A172 (cell line): ENCODE measurements at regions not wholly inside any gene's neighbourhood (a gene's known extent, or its start where the extent isn't known, plus 50 kb on each side); places are given as distances from the start of the nearest gene placed in this dataset.

Experiments used
- DNase-seq: peaks from one replicate; pipeline ENCODE4 v3.0.0-alpha.2; 2015; ENCODE audit warnings: low spot score

DNA sequence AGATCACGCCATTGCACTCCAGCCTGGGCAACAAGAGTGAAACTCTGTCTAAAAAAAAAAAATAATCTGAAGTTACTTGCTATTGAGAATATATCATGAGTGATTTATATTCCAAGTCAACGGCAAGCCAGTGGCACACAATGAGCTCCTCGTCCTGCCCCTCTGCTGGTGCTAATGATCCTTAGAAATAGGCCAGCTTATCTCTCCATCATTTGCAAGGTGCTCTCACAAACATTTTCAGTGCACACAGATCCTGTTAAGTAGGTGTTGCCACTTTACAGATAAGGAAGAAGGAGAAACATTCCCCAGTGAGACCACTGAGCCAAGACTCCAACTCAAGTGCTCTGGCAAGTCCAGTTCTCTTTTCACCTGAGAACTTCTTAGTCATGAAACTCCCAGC, 91.3 kb upstream of the GPR45 start:
- no peak for DNase-seq

DNA sequence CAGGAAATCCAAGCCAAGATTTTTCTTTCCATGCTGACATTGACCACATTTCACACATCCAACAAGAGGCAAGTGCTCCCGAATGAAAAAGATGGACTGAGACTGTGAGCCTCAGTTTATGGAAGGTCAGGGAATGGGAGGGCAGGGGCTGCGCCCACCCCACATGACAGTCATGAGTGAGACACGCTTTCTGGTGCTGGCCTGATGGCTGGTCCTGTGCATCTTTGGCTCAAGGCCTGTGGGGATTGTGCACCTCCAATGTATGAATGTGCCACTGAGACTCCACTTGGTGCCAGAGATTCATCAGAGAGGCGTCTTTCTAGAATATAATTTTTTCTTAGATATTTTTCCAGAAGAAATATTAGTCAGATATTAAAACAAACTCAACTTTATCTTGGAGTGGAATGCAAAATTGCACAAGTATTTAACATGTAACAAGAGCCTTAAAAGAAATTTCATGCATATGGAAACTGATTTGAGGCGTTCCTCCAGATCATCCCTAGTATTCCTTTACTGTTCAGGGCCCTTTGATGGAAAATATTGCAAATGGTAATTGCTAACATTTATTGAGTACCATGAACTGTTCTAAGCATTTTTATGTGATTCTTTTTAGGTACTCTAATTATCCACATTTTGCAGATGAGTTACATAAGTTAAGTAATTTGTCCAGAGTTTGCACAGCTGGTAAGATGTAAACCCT, 87.3 kb upstream of the GPR45 start:
- DNase-seq = no peak

DNA sequence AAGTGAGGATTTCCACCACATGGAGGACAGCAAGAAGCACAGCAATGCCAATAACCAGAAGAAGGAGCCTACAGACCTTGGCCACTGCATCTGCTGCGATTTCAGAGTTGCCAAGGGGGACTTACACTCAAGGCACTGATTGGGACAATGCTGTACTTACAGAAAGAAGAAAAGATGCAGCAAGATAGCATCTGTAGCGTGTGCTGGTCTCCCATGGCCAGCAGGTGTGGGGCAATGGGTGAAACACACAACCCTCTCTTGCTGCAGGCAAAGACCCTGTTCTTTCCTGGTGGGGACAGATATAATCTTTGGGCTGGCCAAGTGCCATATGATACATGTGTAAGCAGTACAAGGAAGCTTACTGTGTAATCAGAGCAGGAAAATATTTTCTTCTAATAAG, 85.4 kb upstream of the GPR45 start:
- DNase-seq = no peak

DNA sequence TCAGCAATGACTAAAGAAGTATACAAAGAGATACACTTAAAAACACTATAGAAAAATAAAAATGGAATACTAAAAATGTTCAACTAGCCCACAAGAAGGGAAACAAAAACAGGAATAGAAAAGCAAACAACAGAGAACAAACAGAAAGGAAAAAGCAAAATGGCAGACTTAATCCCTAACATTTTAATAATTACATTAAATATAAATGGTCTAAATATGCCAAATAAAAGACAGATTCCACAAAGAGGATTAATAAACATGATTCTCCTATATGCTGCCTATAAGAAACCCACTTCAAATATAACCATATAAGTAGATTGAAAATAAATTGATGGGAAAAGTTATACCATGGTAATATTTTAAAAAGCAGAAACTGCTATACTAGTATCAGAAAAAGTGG, 83.5 kb upstream of the GPR45 start:
- no peak for DNase-seq

DNA sequence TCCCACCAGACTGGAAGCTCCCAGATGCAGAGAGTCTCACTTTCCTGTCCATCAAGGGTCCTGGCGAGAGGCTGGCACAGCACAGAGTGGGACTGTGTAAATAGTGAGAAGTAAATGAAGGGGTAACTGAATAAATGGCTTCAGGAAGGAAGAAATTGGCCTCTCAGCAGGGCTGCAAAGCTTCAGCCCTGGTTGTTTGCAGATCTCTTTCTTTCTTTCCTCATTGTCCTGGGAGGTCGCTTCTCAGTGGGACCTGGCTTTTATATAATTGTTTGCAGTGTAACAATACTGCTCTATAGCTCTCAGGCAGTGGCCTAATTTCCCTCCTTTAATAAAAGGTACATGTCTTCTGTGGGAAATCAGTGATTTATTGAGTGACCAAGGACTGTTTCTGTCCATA, 74.9 kb upstream of the GPR45 start:
- no peak for DNase-seq

DNA sequence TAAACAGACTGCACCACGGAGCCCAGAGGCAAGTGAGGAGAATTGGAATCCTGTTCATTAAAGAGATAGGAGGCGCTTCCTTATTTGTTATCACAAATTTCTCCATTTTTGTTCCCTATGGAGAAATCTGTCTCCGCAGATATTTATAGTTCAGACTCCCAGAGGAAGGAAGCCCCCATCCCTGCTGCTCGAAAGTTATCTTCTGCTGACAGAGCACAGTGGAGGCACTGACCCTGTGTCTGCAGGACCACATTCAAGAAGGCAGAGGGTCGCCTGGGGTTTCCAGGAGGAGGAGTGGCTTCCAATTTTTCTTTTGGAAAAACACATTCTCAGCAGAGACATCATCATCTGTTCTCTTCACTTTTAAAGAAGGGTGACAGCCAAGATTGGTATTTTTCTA, 73.0 kb upstream of the GPR45 start:
- no peak for DNase-seq

DNA sequence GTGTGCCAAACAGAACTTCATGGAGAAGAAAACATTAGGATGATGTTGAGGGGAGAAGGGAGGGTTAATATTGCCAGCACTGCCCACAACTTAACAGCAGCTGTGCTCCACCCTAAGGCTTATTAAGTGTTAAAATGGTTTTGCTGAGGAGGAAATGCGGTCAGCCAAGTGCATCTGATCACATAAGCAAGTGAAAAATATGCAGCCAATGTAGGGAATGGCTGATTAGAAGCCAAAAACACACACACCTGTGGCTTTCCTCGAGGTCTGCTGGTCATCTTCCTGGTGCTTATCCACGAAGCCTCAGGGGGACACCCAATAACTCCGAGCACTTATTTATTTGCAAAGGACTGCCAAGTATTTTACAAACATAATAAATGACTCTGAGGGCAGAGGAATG, 66.3 kb upstream of the GPR45 start:
- DNase-seq = peak; percentile 78

DNA sequence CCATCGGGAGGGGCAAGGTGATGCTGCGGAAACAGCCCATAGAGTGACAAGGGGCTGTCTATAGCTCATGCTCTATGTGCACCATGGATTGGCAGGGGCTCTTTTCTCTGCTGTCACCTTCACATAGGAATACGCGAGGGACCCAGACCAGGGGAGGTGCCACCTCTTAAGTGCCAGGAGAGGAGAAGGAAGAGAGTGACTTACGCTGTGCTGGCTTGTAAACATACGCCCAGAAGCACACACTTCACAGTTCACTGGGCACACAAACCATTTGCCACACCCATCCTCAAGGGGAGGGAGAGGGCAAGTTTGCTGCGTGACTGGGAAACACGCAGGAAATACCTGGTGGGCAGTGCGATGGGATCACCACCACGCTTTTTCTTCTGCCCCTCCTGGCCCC, 65.1 kb upstream of the GPR45 start:
- no peak for DNase-seq

DNA sequence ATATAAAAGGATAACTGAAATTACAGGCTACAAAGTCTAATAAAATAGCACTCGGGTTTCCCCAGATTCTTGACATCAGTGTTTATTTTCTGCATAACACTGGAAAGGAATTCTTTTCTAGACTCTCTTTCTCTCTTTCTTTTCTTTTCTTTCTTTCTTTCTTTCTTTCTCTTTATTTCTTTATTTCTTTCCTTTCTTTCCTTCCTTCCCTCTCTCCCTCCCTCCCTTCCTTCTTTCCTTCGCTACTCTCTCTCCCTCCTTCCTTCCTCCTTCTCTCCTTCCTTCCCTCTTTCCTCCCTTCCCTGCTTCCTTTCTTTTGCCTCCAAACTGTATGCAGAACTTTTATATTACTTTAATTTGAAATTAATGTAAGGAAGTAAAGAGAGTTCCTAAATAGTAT, 64.5 kb upstream of the GPR45 start:
- DNase-seq = no peak

DNA sequence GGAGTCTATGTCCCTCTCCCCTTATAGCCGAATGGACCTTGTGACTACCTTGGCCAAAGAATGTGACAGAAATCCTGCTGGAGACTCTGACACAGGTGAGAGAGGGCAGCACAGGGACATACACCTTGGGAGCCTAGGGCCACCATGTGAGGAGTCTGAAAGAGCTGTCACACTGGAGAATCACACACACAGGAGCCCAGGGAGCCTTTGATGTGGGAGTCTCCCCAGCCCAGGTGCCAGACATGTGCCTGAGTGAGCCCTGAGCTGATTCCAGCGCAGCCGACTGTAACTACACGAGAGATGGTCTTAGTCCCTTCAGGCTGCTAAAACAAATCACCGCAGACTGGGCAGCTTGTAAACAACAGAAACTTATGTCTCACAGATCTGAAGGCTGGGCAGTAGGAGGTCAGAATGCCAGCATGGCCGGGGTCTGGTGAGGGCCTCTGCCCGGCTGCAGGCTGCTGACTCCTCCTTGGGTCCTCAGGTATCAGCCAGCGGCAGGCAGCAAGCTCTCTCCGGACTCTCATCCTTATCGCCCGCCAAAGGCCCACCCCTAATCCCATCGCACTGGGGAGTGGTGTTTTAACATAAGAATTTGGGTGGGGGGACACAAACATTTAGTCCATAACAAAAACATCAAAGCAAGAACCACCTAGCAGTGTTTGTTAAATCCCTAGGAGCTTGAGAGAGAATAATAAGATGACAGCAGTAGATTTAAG, 63.8 kb upstream of the GPR45 start:
- no peak for DNase-seq

DNA sequence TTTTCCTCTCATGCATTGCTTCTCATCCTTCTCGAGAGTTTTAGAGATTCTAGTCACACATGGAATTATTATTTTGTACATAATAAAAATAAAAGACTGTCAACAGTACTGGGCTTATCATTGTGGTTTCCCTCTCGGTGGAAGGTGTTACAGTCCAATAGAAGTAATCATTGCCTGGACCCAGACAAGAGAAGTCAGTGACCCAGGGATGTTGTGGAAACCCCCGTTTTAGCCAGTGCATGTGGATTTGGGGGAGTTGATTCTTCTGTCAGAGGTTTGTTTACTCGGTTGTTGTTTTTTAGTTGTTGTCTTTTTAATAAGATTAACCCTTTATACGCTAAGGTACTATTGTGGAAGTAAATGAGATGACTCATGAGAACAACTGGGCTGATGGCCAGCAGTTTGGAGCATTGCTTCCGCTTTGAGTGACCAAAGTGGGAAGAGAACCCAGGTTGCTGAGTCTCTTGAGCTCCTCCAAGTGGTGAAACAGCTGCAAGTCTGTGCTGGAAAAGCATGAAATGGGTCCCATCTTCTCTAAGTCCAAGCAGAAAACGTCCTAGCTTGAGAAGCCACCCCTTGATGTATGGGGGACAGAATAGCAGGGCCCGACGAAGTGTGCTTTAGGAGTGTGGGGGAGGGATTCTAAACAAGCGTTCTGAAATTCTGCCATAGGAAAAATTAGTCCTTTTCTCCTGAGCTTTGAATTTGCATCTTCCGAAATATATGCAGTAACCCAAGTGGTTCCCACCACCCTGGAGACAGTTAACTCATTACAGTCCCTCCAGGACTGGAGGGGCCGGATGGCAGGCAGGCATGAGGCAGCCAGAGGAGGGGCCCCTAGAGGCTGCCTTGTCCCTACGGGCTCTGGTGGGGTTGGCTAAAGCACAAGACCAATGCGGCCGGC, 61.8 kb upstream of the GPR45 start:
- peak; percentile 96 for DNase-seq

DNA sequence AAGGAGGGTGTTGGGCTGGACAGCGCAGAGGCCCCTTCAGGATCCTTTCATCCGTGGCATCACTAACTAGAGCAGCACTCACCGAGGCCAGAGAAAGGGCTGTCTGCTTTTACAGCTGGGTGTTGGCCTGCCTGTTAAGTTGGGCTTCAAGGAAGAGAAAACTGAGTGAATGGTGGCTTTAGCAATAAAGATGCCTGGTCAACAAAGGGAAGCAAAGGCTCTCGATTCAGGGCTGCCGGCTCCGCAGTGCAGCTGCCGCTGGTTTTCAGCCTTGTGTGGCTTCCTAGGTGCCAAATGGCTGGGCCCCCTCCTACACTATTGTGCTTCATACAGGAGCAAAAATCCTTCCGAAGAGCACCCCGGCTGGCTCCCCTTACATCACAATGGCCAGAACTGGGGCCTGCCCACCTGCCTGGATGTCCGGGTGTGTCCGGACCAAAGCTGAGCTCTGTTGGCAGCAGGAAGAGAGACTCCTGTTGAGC, 61.0 kb upstream of the GPR45 start:
- no peak for DNase-seq

DNA sequence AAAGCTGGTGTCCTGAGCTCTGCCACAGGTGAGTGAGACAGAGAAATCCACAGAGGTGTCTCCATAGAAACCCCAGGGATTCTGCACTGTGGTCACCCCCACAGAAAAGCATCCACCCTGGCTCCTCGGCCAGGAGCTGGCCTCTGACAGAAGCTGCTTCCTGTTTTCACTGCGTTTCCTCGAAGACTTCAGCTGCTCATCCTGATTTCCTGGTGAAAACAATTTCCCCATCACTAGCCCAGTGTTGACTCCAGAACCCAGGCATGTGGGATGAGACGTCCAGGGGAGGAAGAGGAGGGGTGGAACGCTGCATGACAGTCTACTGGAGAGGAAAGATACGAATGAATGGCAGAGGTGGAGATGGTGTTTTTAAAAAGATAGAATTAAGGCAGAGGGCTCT, 60.3 kb upstream of the GPR45 start:
- no peak for DNase-seq

DNA sequence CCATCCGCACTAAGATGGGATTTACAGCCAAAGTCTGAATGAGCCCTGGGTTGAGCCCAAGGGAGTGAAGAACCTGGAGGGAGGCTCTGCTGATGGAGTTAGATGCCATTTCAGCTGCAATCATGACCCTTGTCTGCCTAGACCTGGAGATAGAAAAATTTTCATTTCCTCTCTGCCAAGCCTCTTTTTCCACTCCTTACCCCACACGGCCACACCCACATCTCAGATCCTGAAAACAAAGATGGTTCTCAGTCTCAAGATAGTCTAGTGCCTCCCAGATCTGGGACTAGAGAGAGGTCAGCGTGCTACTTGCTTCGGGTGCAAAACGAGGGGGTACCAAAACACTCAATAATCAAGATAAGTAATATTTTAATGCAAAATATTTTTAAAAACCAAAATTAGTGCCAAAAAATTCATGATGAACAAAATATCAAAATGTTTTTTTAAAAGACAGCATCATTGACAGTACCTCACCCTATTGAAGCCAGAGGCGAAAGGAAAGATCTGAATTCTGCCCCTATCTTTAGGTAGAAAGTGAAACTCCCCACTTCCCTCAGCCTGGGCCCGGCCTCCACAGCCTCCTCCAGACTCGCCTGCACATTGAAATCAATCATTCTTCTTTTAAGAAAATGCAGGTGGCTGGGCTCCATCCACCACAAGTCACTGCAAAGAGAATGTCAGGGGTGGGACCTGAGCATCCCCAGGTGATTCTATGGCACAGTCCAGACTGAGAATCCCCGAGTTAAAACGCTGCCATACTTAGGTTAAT, 57.8 kb upstream of the GPR45 start:
- DNase-seq = no peak

DNA sequence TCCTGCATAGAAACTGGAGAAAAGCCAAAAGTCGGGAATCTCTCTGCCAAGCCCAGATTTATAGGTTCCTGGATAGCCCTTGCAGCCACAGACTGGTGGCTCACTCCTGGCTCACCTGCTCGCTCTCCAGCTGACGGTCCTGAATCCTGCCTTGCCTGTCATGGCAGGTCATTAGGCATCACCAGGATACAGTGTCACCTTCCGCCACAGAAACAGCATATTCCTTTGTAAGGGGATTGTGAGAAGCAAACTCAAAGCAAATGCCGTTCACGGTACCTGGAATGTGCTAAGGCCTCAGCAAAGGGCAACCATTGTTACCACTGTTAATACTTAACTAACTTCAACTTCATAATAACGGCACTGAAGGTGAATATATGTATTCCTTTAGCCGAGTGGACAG, 57.1 kb upstream of the GPR45 start:
- peak; percentile 29 for DNase-seq

DNA sequence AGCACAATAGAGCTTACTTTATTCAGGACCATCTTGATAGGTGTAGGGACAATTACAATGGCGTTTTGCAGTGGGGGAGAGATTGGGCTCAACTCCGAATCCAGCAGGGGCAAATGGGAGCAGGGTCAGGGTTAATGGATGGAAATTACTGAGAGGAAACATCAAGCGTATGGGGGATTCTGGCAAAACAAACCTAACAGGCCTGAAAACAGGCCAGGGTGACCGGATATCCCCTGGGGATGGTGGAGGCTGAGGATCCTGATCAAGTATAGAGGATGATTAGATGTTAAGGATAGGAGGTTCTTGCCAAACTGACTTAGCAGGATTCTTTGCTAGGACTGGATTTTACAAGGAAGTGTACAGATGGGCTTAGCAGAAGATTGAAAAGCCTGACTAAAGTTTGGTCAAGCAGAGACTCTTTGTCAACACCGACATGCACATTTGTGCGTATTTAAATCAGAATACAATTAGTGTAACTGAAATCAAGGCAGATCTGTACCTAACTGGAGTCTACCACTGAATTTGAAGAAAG, 54.5 kb upstream of the GPR45 start:
- no peak for DNase-seq

DNA sequence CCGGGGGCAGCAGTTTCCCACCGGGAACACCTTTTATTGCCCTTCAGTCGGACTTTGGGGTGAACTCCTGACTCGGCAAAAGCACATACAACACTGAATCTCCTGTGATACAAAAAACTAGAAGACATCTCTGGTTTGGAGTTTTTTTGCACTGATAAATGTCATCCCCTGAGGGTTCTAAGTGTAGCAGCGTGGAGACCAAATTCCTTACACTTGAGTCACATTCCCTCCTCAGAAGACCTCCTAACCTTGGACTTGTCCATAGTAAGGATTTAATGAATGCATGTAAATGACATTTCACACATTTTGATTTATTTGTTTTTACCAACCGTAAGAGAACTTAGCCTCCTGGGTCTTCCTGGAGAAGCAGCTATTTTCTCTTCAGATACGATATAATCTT, 54.0 kb upstream of the GPR45 start:
- peak; percentile 70 for DNase-seq

DNA sequence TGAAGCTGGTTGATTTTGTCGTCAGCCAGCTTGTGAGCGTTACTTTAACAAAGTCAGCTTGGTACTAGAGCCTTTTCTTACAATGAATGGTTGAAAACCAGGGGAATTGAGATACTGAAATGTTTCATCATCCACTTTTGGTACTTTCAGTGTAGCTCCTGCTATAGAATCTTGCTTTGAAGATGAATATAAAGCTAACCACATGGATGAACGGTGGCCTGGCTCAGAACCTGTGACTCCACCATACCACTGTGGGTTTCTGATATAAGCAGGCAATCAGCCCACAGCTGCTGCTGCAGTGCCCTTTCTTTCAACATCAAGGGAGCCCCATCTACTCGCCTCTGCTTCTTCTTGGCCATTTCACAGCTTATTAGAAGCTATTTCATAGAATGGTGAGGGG, 53.2 kb upstream of the GPR45 start:
- DNase-seq = no peak
